ENCODE measurements at regions not wholly inside any gene's neighbourhood (a gene's known extent, or its start where the extent isn't known, plus 50 kb on each side); places are given as distances from the start of the nearest gene placed in this dataset.
A peak's percentile ranks its signal among the peaks of the same experiment; 100 is the strongest.

- TF ChIP-seq, protein P1, sequence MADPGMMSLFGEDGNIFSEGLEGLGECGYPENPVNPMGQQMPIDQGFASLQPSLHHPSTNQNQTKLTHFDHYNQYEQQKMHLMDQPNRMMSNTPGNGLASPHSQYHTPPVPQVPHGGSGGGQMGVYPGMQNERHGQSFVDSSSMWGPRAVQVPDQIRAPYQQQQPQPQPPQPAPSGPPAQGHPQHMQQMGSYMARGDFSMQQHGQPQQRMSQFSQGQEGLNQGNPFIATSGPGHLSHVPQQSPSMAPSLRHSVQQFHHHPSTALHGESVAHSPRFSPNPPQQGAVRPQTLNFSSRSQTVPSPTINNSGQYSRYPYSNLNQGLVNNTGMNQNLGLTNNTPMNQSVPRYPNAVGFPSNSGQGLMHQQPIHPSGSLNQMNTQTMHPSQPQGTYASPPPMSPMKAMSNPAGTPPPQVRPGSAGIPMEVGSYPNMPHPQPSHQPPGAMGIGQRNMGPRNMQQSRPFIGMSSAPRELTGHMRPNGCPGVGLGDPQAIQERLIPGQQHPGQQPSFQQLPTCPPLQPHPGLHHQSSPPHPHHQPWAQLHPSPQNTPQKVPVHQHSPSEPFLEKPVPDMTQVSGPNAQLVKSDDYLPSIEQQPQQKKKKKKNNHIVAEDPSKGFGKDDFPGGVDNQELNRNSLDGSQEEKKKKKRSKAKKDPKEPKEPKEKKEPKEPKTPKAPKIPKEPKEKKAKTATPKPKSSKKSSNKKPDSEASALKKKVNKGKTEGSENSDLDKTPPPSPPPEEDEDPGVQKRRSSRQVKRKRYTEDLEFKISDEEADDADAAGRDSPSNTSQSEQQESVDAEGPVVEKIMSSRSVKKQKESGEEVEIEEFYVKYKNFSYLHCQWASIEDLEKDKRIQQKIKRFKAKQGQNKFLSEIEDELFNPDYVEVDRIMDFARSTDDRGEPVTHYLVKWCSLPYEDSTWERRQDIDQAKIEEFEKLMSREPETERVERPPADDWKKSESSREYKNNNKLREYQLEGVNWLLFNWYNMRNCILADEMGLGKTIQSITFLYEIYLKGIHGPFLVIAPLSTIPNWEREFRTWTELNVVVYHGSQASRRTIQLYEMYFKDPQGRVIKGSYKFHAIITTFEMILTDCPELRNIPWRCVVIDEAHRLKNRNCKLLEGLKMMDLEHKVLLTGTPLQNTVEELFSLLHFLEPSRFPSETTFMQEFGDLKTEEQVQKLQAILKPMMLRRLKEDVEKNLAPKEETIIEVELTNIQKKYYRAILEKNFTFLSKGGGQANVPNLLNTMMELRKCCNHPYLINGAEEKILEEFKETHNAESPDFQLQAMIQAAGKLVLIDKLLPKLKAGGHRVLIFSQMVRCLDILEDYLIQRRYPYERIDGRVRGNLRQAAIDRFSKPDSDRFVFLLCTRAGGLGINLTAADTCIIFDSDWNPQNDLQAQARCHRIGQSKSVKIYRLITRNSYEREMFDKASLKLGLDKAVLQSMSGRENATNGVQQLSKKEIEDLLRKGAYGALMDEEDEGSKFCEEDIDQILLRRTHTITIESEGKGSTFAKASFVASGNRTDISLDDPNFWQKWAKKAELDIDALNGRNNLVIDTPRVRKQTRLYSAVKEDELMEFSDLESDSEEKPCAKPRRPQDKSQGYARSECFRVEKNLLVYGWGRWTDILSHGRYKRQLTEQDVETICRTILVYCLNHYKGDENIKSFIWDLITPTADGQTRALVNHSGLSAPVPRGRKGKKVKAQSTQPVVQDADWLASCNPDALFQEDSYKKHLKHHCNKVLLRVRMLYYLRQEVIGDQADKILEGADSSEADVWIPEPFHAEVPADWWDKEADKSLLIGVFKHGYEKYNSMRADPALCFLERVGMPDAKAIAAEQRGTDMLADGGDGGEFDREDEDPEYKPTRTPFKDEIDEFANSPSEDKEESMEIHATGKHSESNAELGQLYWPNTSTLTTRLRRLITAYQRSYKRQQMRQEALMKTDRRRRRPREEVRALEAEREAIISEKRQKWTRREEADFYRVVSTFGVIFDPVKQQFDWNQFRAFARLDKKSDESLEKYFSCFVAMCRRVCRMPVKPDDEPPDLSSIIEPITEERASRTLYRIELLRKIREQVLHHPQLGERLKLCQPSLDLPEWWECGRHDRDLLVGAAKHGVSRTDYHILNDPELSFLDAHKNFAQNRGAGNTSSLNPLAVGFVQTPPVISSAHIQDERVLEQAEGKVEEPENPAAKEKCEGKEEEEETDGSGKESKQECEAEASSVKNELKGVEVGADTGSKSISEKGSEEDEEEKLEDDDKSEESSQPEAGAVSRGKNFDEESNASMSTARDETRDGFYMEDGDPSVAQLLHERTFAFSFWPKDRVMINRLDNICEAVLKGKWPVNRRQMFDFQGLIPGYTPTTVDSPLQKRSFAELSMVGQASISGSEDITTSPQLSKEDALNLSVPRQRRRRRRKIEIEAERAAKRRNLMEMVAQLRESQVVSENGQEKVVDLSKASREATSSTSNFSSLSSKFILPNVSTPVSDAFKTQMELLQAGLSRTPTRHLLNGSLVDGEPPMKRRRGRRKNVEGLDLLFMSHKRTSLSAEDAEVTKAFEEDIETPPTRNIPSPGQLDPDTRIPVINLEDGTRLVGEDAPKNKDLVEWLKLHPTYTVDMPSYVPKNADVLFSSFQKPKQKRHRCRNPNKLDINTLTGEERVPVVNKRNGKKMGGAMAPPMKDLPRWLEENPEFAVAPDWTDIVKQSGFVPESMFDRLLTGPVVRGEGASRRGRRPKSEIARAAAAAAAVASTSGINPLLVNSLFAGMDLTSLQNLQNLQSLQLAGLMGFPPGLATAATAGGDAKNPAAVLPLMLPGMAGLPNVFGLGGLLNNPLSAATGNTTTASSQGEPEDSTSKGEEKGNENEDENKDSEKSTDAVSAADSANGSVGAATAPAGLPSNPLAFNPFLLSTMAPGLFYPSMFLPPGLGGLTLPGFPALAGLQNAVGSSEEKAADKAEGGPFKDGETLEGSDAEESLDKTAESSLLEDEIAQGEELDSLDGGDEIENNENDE (IDR thresholded peaks at IDR 0.05; ENCODE audit: low read depth, low read length), result no peak
- no peak for TF ChIP-seq BDP1 (IDR thresholded peaks at IDR 0.05; ENCODE audit: insufficient read depth, insufficient read length)
- TF ChIP-seq THAP7 (CRISPR knock-in tag; IDR thresholded peaks at IDR 0.05), result no peak
- peak; percentile 97 for TF ChIP-seq REST (IDR thresholded peaks at IDR 0.05; ENCODE audit: borderline replicate concordance)
- TF ChIP-seq REST (CRISPR knock-in tag; IDR thresholded peaks at IDR 0.05; ENCODE audit: low read depth), result peak; percentile 96
- TF ChIP-seq SIN3A (IDR thresholded peaks at IDR 0.05; ENCODE audit: borderline replicate concordance in 2 of 2, control insufficient read depth in 1 of 2, low read depth in 2 of 2, low read length in 2 of 2), result 0 out of 4 replicates have a peak, but pooled peaks of 1 of the 2 experiments have one; percentile 52
Measured at GRCh38 chr1:50268049-50268448, 155.2 kb downstream of the DMRTA2 start (continued).
